Stimulated activated CD4-positive, alpha-beta T cell treated with anti-CD3 and anti-CD28 coated beads, TNF-alpha, amount 100 ng/mL, for 24 hours (primary cell): ENCODE measurements at regions not wholly inside any gene's neighbourhood (a gene's known extent, or its start where the extent isn't known, plus 50 kb on each side); places are given as distances from the start of the nearest gene placed in this dataset.
"Not testable (repeated sequence)": the region's sequence is repeated elsewhere in the genome, so short reads cannot be mapped to it uniquely, and the experiment has no call there.

ENCODE experiments used
- DNase-seq, 3 experiments: peaks; one replicate each; pipeline ENCODE4 v3.0.0-alpha.2; 2020; ENCODE audit warnings: low read depth in 3 of 3

- DNase-seq, result no peak
Observed at GRCh38 chr15:60259469-60259868, 138.3 kb downstream of the ANXA2 start.

GRCh38 chr15:60264088-60264487 lies 133.7 kb downstream of the ANXA2 start:
- DNase-seq, result no peak

GRCh38 chr15:60264566-60264965 lies 133.2 kb downstream of the ANXA2 start:
- no peak for DNase-seq

- DNase-seq, result no peak
Observed at GRCh38 chr15:60265057-60265456, 132.7 kb downstream of the ANXA2 start.

- no peak for DNase-seq
Observed at GRCh38 chr15:60272623-60273022, 125.2 kb downstream of the ANXA2 start.

- no peak for DNase-seq
Observed at GRCh38 chr15:60275624-60276023, 122.2 kb downstream of the ANXA2 start.

GRCh38 chr15:60278879-60279278 lies 118.9 kb downstream of the ANXA2 start:
- DNase-seq, result no peak

GRCh38 chr15:60280259-60280658 lies 117.5 kb downstream of the ANXA2 start:
- no peak for DNase-seq

- no peak for DNase-seq
Observed at GRCh38 chr15:60283936-60284335, 113.8 kb downstream of the ANXA2 start.

GRCh38 chr15:60295901-60296300 lies 101.9 kb downstream of the ANXA2 start:
- DNase-seq, result not testable (repeated sequence)

- DNase-seq, result no peak
Observed at GRCh38 chr15:60297047-60297446, 100.7 kb downstream of the ANXA2 start.
